Bone marrow (tissue), 2 donors: ENCODE measurements at regions not wholly inside any gene's neighbourhood (a gene's known extent, or its start where the extent isn't known, plus 50 kb on each side); places are given as distances from the start of the nearest gene placed in this dataset.
"Not testable (repeated sequence)": the region's sequence is repeated elsewhere in the genome, so short reads cannot be mapped to it uniquely, and the experiment has no call there.

Experiments
- DNase-seq, 2 donors: peaks; one replicate each; lab custom pipeline; 2025; lab: John Stamatoyannopoulos, UW

GRCh38 chr1:191668525-191668924 lies 489.7 kb upstream of the RGS18 start:
- DNase-seq = no peak

GRCh38 chr1:191669629-191670028 lies 488.6 kb upstream of the RGS18 start:
- DNase-seq = no peak

DNA sequence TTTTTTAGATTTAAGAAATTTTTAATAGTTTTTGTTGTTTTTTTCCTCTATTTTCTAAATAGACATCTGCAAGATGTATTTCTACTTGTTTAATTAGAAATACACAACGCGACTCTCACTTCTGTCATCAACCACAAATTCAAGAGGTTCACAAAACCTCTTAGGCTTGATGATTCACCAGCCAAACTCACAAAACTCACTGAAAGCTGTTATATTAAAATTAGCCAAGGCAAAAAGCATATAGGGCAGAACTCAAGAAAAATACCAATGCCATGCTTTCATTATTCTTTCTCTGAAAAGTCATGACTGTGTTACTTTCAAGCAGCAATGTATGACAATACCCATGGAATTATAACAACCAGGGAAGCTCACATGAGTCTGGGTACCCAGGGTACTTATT lies 487.0 kb upstream of the RGS18 start:
- no peak for DNase-seq

GRCh38 chr1:191674626-191675179 lies 483.6 kb upstream of the RGS18 start:
- no peak for DNase-seq

GRCh38 chr1:191675856-191676783 lies 482.1 kb upstream of the RGS18 start:
- DNase-seq = no peak

DNA sequence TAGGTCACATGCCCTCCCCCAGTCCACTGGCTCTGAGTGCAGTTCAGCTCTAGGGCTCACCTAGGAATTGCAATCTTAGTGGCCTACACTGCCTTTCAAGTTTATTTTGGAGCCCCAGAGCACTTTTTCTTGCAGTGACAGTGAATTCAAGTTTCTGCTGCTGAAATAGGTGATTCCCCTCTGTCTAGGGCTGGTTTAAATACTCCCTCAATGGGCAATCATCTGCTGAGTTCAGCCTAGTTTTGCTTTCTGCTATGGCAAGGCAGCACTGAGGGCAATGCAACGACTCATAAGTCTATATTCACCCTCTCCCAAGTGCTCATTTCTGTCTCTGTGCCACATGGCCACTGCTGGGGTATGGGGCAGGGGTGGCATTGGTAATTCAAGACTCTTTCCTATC lies 472.6 kb upstream of the RGS18 start:
- no peak for DNase-seq

DNA sequence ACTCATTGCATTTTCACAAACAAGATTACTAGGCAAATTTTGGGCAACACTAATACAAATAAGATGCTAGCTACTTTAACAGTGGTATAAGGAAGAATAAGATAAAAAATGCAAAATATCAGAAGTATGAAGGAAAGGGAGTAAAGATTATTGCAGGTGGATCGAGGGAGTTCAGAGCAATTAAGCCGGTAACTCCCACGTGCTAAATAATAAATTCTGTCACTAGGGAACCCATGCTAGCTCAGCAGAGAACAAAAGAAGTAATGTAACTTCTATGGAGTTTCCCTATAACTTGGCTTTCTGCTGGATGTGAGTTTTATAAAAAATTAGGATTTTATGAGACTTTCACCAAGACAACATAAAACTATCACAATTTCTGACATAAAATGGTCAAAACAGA lies 470.5 kb upstream of the RGS18 start:
- DNase-seq = no peak

- DNase-seq = no peak
Observed at GRCh38 chr1:191690931-191691330, 467.3 kb upstream of the RGS18 start.

GRCh38 chr1:191693797-191694196 lies 464.5 kb upstream of the RGS18 start:
- no peak for DNase-seq

GRCh38 chr1:191695865-191696264 lies 462.4 kb upstream of the RGS18 start:
- no peak for DNase-seq

DNA sequence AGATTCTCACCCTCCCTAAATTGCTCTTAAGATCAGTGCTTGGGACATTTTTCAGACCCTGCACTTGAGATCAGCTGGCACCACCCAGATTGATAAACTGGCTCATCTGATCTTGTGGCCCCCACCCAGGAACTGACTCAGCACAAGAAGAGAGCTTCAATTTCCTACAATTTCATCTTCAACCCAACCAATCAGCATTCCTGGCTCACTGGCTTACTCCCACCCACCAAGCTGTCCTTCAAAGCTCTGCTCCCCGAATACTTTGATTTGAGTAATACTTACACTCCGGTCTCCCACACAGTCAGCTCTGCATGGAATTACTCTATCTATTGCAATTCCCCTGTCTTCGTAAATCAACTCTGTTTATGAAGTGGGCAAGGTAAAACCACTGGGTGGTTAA lies 461.9 kb upstream of the RGS18 start:
- DNase-seq = no peak

DNA sequence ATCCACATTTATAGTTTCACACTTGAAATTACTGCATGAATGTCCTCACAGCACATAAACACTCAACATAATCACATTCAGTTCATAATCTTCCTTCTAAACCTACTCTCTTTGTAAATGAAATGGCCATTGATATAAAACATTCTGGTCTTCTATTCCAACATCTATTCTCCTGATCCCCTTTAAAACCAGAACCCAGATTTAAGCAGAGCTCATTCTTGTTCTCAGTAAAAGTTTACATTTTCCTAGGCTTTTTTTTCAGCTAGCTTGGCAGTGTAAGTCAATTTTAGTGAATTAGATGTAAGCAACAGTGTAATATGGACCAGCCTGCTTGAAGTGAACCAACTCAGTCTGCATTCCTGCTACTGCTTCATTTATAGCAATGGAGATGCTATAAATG lies 460.7 kb upstream of the RGS18 start:
- DNase-seq = no peak

DNA sequence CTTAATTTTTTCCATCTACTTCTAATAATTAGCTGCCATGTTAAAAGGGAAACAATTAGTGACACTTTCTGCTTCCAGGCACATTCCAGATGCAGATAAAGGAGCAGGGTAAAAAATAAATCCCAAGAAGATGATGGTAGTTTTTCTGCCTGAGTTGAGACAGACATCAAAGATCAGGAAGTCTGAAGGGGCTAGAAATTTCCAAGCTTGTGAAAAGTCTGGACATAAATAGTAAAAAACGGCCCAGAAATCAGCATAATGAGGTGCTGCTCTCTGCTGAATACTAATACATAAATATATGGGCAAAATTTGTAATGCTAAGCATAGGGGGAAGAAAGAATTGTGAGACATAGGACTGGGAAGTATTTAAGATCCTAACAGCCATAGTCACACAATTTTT lies 460.0 kb upstream of the RGS18 start:
- DNase-seq = no peak

DNA sequence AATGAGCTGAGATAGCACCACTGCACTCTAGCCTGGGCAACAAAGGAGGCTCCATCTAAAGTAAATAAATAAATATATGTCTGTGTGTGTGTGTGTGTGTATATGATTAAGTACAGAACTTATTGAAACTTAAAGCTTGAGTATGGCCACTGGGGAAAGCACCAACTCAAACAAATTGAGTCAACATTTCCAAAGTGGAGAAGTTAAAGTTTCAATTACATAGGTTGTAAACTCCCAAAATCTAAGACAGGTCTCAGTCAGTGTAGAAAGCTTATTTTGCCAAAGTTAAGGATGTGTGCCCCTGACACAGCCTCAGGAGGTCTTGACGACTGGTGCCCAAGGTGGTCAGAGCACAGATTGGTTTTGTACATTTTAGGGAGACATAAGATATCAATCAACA lies 458.9 kb upstream of the RGS18 start:
- DNase-seq = no peak

GRCh38 chr1:191700922-191701321 lies 457.3 kb upstream of the RGS18 start:
- DNase-seq = no peak

DNA sequence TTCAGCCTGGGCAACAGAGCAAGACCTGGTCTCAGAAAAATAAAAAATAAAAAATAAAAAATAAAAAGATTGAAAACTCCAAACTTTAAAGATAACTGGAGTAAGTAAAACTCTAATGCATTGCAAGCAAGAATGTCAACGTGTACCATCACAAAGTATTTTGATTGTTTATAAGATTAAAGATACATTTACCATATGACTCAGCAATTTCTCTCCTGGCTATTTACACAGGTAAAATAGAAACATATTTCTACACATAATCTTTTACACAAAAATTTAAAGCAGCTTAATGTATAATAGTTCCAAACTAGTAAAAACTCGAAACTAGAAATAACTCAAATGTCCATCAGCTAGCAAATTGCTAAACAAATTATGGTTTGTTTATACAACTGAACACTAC lies 456.1 kb upstream of the RGS18 start:
- no peak for DNase-seq

- no peak for DNase-seq
Observed at GRCh38 chr1:191707288-191707687, 451.0 kb upstream of the RGS18 start.

DNA sequence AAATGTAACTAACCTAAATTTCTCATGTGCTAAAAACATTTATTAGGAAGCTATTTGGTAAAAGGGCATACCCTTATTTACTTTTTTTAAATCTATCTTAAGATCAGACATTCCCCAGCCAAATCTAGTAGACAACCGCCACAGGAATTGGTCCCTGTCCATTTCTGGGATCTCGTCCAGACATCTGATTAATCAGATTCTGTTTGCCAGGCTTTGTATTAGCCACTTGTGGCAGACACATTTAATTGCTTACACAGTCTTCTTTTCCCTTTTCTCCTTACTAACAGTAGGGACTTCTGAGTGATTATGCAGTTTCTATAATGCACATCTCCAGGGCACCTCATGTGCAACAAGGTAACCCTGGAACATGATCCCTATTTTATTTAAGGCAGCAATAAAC lies 449.0 kb upstream of the RGS18 start:
- DNase-seq = no peak

DNA sequence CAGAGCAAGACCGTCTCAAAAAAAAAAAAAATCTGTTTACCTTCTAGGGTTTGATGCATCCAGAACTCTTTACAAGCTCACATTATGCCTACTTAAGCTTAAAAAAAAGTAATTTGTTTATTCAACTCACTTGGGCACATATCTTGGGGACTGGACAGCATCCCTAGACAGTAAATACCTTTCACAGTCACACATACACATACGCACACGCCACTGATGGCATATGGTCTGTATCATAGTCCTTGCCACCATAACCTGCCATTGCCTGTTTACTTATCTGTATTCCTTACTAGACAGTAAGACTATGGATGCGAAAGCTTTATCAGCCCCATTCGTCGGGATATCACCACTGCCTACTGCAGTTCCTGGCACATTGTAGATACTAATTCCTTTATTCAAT lies 446.3 kb upstream of the RGS18 start:
- DNase-seq = no peak

DNA sequence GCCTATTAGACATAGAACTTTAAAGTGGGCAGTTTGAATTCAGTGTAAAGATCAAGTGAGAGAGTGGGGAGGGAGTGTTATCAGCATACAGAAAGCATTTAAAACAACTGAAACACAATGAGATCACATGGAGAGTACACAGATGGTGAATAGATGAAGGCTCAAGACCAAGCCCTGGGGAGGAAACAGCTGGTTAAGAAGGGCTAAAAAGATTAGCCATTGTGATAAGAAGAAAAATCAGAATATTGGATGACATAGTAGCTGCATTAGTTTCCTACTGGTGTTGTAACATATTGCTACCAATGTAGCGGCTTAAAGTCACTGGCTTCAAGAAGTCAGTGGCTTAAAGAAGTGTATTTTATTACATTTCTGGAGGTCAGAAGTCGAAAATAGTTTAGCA lies 443.4 kb upstream of the RGS18 start:
- no peak for DNase-seq

DNA sequence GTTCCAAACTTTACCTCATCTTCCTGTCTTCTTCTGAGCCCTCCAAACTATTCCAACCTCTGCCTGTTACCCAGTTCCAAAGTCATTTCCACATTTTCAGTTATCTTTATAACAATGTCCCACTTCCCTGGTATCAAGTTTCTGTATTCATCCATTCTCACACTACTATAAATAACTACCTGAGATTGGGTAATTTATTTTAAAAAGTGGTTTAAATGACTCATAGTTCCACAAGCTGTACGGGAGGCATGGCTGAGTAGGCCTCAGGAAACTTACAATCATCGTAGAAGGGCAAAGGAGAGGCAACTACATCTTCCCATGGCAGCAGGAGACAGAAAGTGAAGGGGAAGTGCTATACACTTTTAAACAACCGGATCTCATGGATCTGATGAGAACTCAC lies 428.5 kb upstream of the RGS18 start:
- DNase-seq = no peak

DNA sequence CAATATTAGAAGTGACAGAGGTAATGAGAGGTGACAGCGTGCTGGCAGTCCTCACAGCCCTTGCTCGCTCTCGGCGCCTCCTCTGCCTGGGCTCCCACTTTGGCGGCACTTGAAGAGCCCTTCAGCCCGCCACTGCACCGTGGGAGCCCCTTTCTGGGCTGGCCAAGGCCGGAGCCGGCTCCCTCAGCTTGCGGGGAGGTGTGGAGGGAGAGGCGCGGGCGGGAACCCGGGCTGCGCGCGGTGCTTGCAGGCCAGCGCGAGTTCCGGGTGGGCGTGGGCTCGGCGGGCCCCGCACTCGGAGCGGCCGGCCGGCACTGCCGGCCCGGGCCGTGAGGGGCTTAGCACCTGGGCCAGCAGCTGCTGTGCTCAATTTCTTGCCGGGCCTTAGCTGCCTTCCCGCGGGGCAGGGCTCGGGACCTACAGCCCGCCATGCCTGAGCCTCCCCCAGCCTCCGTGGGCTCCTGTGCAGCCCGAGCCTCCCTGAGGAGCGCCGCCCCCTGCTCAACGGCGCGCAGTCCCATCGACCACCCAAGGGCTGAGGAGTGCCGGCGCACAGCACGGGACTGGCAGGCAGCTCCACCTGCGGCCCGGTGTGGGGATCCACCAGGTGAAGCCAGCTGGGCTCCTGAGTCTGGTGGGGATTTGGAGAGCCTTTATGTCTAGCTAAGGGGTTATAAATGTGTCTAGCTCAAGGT lies 426.5 kb upstream of the RGS18 start:
- not testable (repeated sequence) for DNase-seq

DNA sequence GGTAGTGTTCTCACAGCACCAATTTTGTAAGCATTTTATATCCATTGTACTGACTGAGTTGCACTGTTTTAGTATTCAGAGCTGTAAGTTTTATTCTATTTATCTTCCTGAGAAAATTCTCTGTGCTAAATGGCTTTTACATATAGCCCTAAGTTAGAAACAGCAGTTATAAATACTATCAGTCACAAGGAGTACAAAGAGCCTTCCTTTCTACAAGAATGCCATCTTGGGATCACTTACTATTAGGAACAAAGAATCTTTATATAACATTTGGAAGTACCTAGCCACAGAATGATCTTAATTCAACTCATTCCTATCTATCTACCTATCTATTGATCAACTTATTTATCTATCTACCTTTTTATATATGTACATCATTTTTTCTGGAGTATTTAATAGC lies 423.9 kb upstream of the RGS18 start:
- no peak for DNase-seq
